K562 (cell line): ENCODE measurements at regions not wholly inside any gene's neighbourhood (a gene's known extent, or its start where the extent isn't known, plus 50 kb on each side); places are given as distances from the start of the nearest gene placed in this dataset.

Source experiments
- ATAC-seq: fragments of 200-7000 bp; cut with Tn5 transposase; 3 replicates; pipeline ENCODE4 v1.9.1; 2020; ENCODE audit warnings: moderate library complexity
- BruUV-seq: library from RNA; stranded (reverse); fragments of 400-500 nt; replicated peaks from 2 replicates; lab custom pipeline; 2021; lab: Mats Ljungman, UMichigan
- CTCF ChIA-PET: fragments of 300-600 bp; formaldehyde crosslinking; extraction: SDS; loops from one replicate; lab custom pipeline; 2021; ENCODE audit warnings: low intra/inter-chr PET ratio; lab: Yijun Ruan, JAX
- POLR2A ChIA-PET: fragments of 300-600, 350-650 bp; sonication (Branson Sonifier 250); formaldehyde crosslinking; extraction: SDS; loops from one replicate; lab custom pipeline; 2021; ENCODE audit warnings: antibody characterized with exemption, inconsistent platforms; lab: Yijun Ruan, JAX
- DNase-seq, 4 experiments: peaks; one replicate each; pipeline versions ENCODE4 v3.0.0 to v3.0.0-alpha.2; 2011 to 2018; ENCODE audit warnings: low spot score in 3 of 4, mixed read lengths in 3 of 4; ENCODE audit errors: extremely low read depth in 1 of 4
- FAIRE-seq: peaks from 2 replicates; lab custom pipeline; 2011; peaks lifted over from hg19 to GRCh38; lab: Jason Lieb, UNC
- H2AFZ ChIP-seq: 2 replicates; pipeline ENCODE4 v1.6.0; 2011; ENCODE audit warnings: low read depth, low read length, control low read depth, inconsistent platforms
- H3K27ac ChIP-seq: fragments of 200-600 bp; 3 replicates; pipeline ENCODE4 v1.8.0; 2011; ENCODE audit warnings: low read depth, mild to moderate bottlenecking, control low read depth, inconsistent platforms, low read length, moderate library complexity, mixed read lengths; ENCODE audit errors: extremely low read depth
- H3K27me3 ChIP-seq, 2 experiments: fragments of 300-600 bp in 1 of 2; 2 replicates in 1 of 2; 3 replicates in 1 of 2; pipeline versions ENCODE4 v1.6.0 to v1.8.0; 2011; ENCODE audit warnings: inconsistent platforms in 2 of 2, low read length in 2 of 2, mild to moderate bottlenecking in 1 of 2, mixed read lengths in 1 of 2, moderate library complexity in 1 of 2; ENCODE audit not compliant: control insufficient read depth in 2 of 2, insufficient read depth in 2 of 2
- H3K36me3 ChIP-seq: fragments of 300-600 bp; 3 replicates; pipeline ENCODE4 v1.8.0; 2011; ENCODE audit warnings: mild to moderate bottlenecking, low read length, inconsistent platforms; ENCODE audit not compliant: control insufficient read depth, insufficient read depth
- H3K4me1 ChIP-seq, 2 experiments: fragments of 200-600 bp in 1 of 2; replicated peaks in 1 of 2; 2 replicates in 1 of 2; 3 replicates in 1 of 2; pipeline versions ENCODE4 v1.5.1 to v1.8.0; 2011; ENCODE audit warnings: inconsistent platforms in 2 of 2, low read length in 2 of 2, mild to moderate bottlenecking in 1 of 2, mixed read lengths in 1 of 2, moderate library complexity in 1 of 2; ENCODE audit not compliant: control insufficient read depth in 2 of 2, insufficient read depth in 2 of 2
- H3K4me2 ChIP-seq: 2 replicates; pipeline ENCODE4 v1.6.1; 2011; ENCODE audit warnings: low read length, control low read depth, inconsistent platforms, mixed read lengths; ENCODE audit not compliant: insufficient read depth
- H3K4me3 ChIP-seq: fragments of 200-600 bp; sonication (generic), shearing (Covaris generic); 2 replicates; pipeline ENCODE4 v1.5.1; 2016; ENCODE audit warnings: control low read depth, inconsistent platforms
- H3K79me2 ChIP-seq: fragments of 200-600 bp; 3 replicates; pipeline ENCODE4 v1.8.0; 2011; ENCODE audit warnings: low read length, inconsistent platforms; ENCODE audit not compliant: control insufficient read depth, insufficient read depth
- H3K9ac ChIP-seq, 2 experiments: 2 replicates each; pipeline versions ENCODE4 v1.6.0 to v1.6.1; 2011; ENCODE audit warnings: low read depth in 2 of 2, low read length in 2 of 2, control low read depth in 1 of 2, inconsistent platforms in 1 of 2, mild to moderate bottlenecking in 1 of 2, mixed read lengths in 1 of 2; ENCODE audit not compliant: insufficient read depth in 1 of 2
- H3K9me1 ChIP-seq: one replicate; pipeline ENCODE4 v1.6.0; 2011; ENCODE audit warnings: inconsistent platforms, mild to moderate bottlenecking, low read length, moderate library complexity; ENCODE audit not compliant: control insufficient read depth, insufficient read depth
- H3K9me3 ChIP-seq: replicated peaks from 2 replicates; pipeline ENCODE4 v1.5.1; 2011; ENCODE audit warnings: low read depth, low read length, inconsistent platforms; ENCODE audit not compliant: control insufficient read depth, insufficient read depth
- H4K20me1 ChIP-seq: replicated peaks from 2 replicates; pipeline ENCODE4 v1.6.1; 2011; ENCODE audit warnings: low read length, inconsistent platforms, mixed read lengths; ENCODE audit not compliant: control insufficient read depth, insufficient read depth
- ARID3A ChIP-seq: IDR thresholded peaks from 2 replicates; pipeline ENCODE4 v1.6.1; 2012; ENCODE audit warnings: low read depth, low read length, improper control_type of control experiment, borderline replicate concordance
- CBX8 ChIP-seq: fragments of 200-600 bp; sonication (generic); IDR thresholded peaks from 2 replicates; pipeline ENCODE4 v1.6.1; 2012; ENCODE audit warnings: borderline replicate concordance, mixed run types, low read depth, mild to moderate bottlenecking, moderate library complexity, mixed read lengths, low read length, control low read depth, inconsistent platforms; ENCODE audit not compliant: poor library complexity, severe bottlenecking; ENCODE audit errors: extremely low read depth
- CHCHD3 ChIP-seq: fragments of 250-450 bp; sonication (Bioruptor Pico); IDR thresholded peaks from 2 replicates; pipeline ENCODE4 v2.1.2; 2022; ENCODE audit warnings: mild to moderate bottlenecking
- HDGF ChIP-seq: fragments of 450-650 bp; IDR thresholded peaks from 2 replicates; pipeline ENCODE4 v1.6.1; 2016
- HMGXB4 ChIP-seq: sonication (generic); formaldehyde crosslinking; IDR thresholded peaks from 2 replicates; pipeline ENCODE4 v1.8.1; 2023; ENCODE audit warnings: mild to moderate bottlenecking, missing genetic modification reagents
- POLR2G ChIP-seq: fragments of 200-400 bp; formaldehyde crosslinking; IDR thresholded peaks from 2 replicates; pipeline ENCODE4 v1.6.1; 2017; ENCODE audit warnings: low read depth, mild to moderate bottlenecking, antibody characterized with exemption, low read length, moderate library complexity
- TRIM24 ChIP-seq, 2 experiments: fragments of 450-650 bp; IDR thresholded peaks; 2 replicates each; pipeline ENCODE4 v1.6.1; 2016
- ZBTB12 ChIP-seq: fragments of 250-450 bp; sonication (Bioruptor Pico); IDR thresholded peaks from 2 replicates; pipeline ENCODE4 v1.4.0; 2020
- ZNF134 ChIP-seq: fragments of 250-450 bp; sonication (Bioruptor Pico); conservative IDR thresholded peaks from 2 replicates; pipeline ENCODE4 v1.4.0; 2020
- ZNF212 ChIP-seq: fragments of 450-650 bp; formaldehyde crosslinking; IDR thresholded peaks from 2 replicates; pipeline ENCODE4 v1.4.0; 2020; ENCODE audit warnings: mild to moderate bottlenecking
- ZNF592 ChIP-seq: fragments of 450-650 bp; IDR thresholded peaks from 2 replicates; pipeline ENCODE4 v1.6.1; 2017; ENCODE audit warnings: antibody characterized with exemption, mild to moderate bottlenecking
- ZNF655 ChIP-seq: fragments of 250-450 bp; sonication (Bioruptor Pico); IDR thresholded peaks from 2 replicates; pipeline ENCODE4 v1.5.0; 2021
- ZNF668 ChIP-seq: fragments of 250-450 bp; sonication (Bioruptor Pico); IDR thresholded peaks from 2 replicates; pipeline ENCODE4 v1.8.0; 2022; ENCODE audit warnings: mild to moderate bottlenecking, inconsistent platforms
- ZNF830 ChIP-seq: fragments of 250-450 bp; sonication (Bioruptor Pico); IDR thresholded peaks from 2 replicates; pipeline ENCODE4 v1.5.0; 2021; ENCODE audit warnings: mild to moderate bottlenecking
- WGBS: fragments of 100-300 bp; shearing (Covaris generic); methylation state at CpG from one replicate; pipeline ENCODE4 v1.1.6; 2016; ENCODE audit warnings: low coverage, mixed read lengths; ENCODE audit not compliant: insufficient coverage; ENCODE audit errors: missing lambda C conversion rate; 5-methylcytosine and 5-hydroxymethylcytosine counted together
- in situ Hi-C: fragments of 300-500 bp; cut with MboI; formaldehyde crosslinking; loops from 4 replicates; pipeline ENCODE4 v1.15.0; 2018; ENCODE audit warnings: inconsistent platforms, mixed read lengths
- intact Hi-C: fragments of 100-400 bp; cut with micrococcal nuclease; formaldehyde crosslinking; loops from 2 replicates; pipeline ENCODE4 v1.14.2; 2022

- no peaks in the 10 kb centered on the region for H3K79me2 ChIP-seq
- 2% methylated on average over 8 of the region's 8 CpGs for WGBS
- intact Hi-C loops (no loop called here), in situ Hi-C loops (no loop called here)
- H3K27me3 ChIP-seq, result no peaks in the 10 kb centered on the region
- ChIA-PET POLR2A (no interaction called here), CTCF (no interaction called here)
- DNase-seq (no peak), FAIRE-seq (no peak), ATAC-seq (no peak)
- H3K9ac ChIP-seq, result no peak overlapping the region
- H3K4me3 ChIP-seq, result no peak overlapping the region
- H4K20me1 ChIP-seq, result no peaks in the 10 kb centered on the region
- H3K9me3 ChIP-seq, result no peaks in the 10 kb centered on the region; the same call in 1 of the 2 replicates
- no peaks in the 10 kb centered on the region for H3K4me1 ChIP-seq
- H3K27ac ChIP-seq, result no peak overlapping the region
- no peaks in the 10 kb centered on the region for H3K9me1 ChIP-seq
- BruUV-seq, result no TSS peak
- no peak overlapping the region for H2AFZ ChIP-seq
- H3K4me2 ChIP-seq, result no peak overlapping the region
- no peaks in the 10 kb centered on the region for H3K36me3 ChIP-seq
- no peak for TF ChIP-seq ZNF655
- no peak for TF ChIP-seq ZNF592
- no peak for TF ChIP-seq HMGXB4 (CRISPR knock-in tag)
- no peak for TF ChIP-seq CBX8
- TF ChIP-seq ARID3A, result no peak
- TF ChIP-seq TRIM24 (IDR thresholded peaks at IDR 0.05), result no peak
- no peak for TF ChIP-seq ZNF134 (CRISPR knock-in tag)
- no peak for TF ChIP-seq ZNF212 (CRISPR knock-in tag)
- TF ChIP-seq ZNF668, result no peak
- TF ChIP-seq CHCHD3 (CRISPR knock-in tag), result no peak
- no peak for TF ChIP-seq POLR2G
- no peak for TF ChIP-seq ZBTB12
- no peak for TF ChIP-seq HDGF
- no peak for TF ChIP-seq ZNF830 (CRISPR knock-in tag)
Measured at GRCh38 chr5:26229848-26230247, 808.5 kb downstream of the CDH9 start.
